Ishikawa (cell line): ENCODE measurements at regions not wholly inside any gene's neighbourhood (a gene's known extent, or its start where the extent isn't known, plus 50 kb on each side); places are given as distances from the start of the nearest gene placed in this dataset.

Experiments
- CEBPB ChIP-seq: IDR thresholded peaks from 2 replicates; pipeline ENCODE4 v1.6.1; 2012
- CREB1 ChIP-seq: IDR thresholded peaks from 2 replicates; pipeline ENCODE4 v1.6.1; 2012; ENCODE audit warnings: low read depth
- EGR1 ChIP-seq: IDR thresholded peaks from 2 replicates; pipeline ENCODE4 v1.6.1; 2012
- EP300 ChIP-seq: IDR thresholded peaks from 2 replicates; pipeline ENCODE4 v1.6.1; 2012; ENCODE audit warnings: borderline replicate concordance
- FOXM1 ChIP-seq: IDR thresholded peaks from 2 replicates; pipeline ENCODE4 v1.6.1; 2012; ENCODE audit warnings: low read depth, borderline replicate concordance
- MAX ChIP-seq: IDR thresholded peaks from 2 replicates; pipeline ENCODE4 v1.6.1; 2012
- NFIC ChIP-seq: IDR thresholded peaks from 2 replicates; pipeline ENCODE4 v1.6.1; 2012
- RAD21 ChIP-seq: IDR thresholded peaks from 2 replicates; pipeline ENCODE4 v1.6.1; 2012; ENCODE audit warnings: low read depth
- REST ChIP-seq: IDR thresholded peaks from 2 replicates; pipeline ENCODE4 v1.6.1; 2012; ENCODE audit warnings: low read depth, mild to moderate bottlenecking
- TAF1 ChIP-seq: IDR thresholded peaks from 2 replicates; pipeline ENCODE4 v1.6.1; 2012; ENCODE audit warnings: low read depth, mild to moderate bottlenecking
- TCF12 ChIP-seq: IDR thresholded peaks from 2 replicates; pipeline ENCODE4 v1.6.1; 2012; ENCODE audit warnings: low read depth
- TEAD4 ChIP-seq: IDR thresholded peaks from 2 replicates; pipeline ENCODE4 v1.6.1; 2012
- USF1 ChIP-seq: IDR thresholded peaks from 2 replicates; pipeline ENCODE4 v1.6.1; 2012
- YY1 ChIP-seq: IDR thresholded peaks from 2 replicates; pipeline ENCODE4 v1.6.1; 2012; ENCODE audit warnings: low read depth
- ZBTB7A ChIP-seq: IDR thresholded peaks from 2 replicates; pipeline ENCODE4 v1.6.1; 2012; ENCODE audit warnings: low read depth

GRCh38 chr3:126290325-126290724, 66.9 kb downstream of the KLF15 start:
- TF ChIP-seq ZBTB7A (no peak), USF1 (no peak), RAD21 (no peak), TCF12 (no peak), TAF1 (no peak), YY1 (no peak), EGR1 (no peak), EP300 (no peak), TEAD4 (no peak), REST (no peak), MAX (no peak), CREB1 (no peak), NFIC (no peak), CEBPB (no peak), FOXM1 (no peak)

GRCh38 chr3:126289096-126289495, 68.1 kb downstream of the KLF15 start:
- no peak for TF ChIP-seq EGR1
- no peak for TF ChIP-seq ZBTB7A
- no peak for TF ChIP-seq TEAD4
- TF ChIP-seq FOXM1, result no peak
- TF ChIP-seq TCF12, result no peak
- no peak for TF ChIP-seq NFIC
- no peak for TF ChIP-seq CEBPB
- no peak for TF ChIP-seq TAF1
- no peak for TF ChIP-seq RAD21
- TF ChIP-seq EP300, result no peak
- TF ChIP-seq MAX, result no peak

- no peak for TF ChIP-seq YY1
- no peak for TF ChIP-seq MAX
- no peak for TF ChIP-seq CEBPB
- TF ChIP-seq EP300, result no peak
- TF ChIP-seq RAD21, result no peak
- TF ChIP-seq EGR1, result no peak
- TF ChIP-seq FOXM1, result no peak
- TF ChIP-seq CREB1, result no peak
- TF ChIP-seq TEAD4, result no peak
- no peak for TF ChIP-seq REST
- TF ChIP-seq NFIC, result no peak
- TF ChIP-seq TAF1, result no peak
- TF ChIP-seq ZBTB7A, result no peak
- TF ChIP-seq TCF12, result no peak
- no peak for TF ChIP-seq USF1
These were observed 68.9 kb downstream of the KLF15 start for GRCh38 chr3:126288314-126288713.

GRCh38 chr3:126287536-126288241, 69.5 kb downstream of the KLF15 start:
- TF ChIP-seq TAF1 (peak; percentile 30; the same call in 1 of the 2 replicates), ZBTB7A (0 out of 2 replicates have a peak, but pooled peaks have one; percentile 13), NFIC (peak; percentile 42), CEBPB (no peak), USF1 (no peak), REST (no peak), FOXM1 (no peak), TEAD4 (peak; percentile 40), MAX (peak; percentile 70)
